GM19468 (cell line): ENCODE measurements at regions not wholly inside any gene's neighbourhood (a gene's known extent, or its start where the extent isn't known, plus 50 kb on each side); places are given as distances from the start of the nearest gene placed in this dataset.
A peak's percentile ranks its signal among the peaks of the same experiment; 100 is the strongest.

Experiments
- ATAC-seq: cut with Tn5 transposase; IDR thresholded peaks from one replicate; pipeline ENCODE4 v1.9.1; 2021; ENCODE audit warnings: mild to moderate bottlenecking, moderate library complexity, moderate number of reproducible peaks; ENCODE audit not compliant: unreplicated experiment; ENCODE audit errors: extremely low read depth

GRCh38 chr4:81659051-81659450 lies 187.3 kb upstream of the RASGEF1B start:
- no peak for ATAC-seq

- no peak for ATAC-seq
Measured at GRCh38 chr4:81652069-81652478, 180.4 kb upstream of the RASGEF1B start.

- no peak for ATAC-seq
Measured at GRCh38 chr4:81651243-81651899, 179.7 kb upstream of the RASGEF1B start.

- no peak for ATAC-seq
Measured at GRCh38 chr4:81650606-81651242, 179.0 kb upstream of the RASGEF1B start.

GRCh38 chr4:81648576-81649275 lies 177.0 kb upstream of the RASGEF1B start:
- peak; percentile 92 for ATAC-seq

- ATAC-seq = no peak
Measured at GRCh38 chr4:81647388-81647787, 175.7 kb upstream of the RASGEF1B start.

- no peak for ATAC-seq
Measured at GRCh38 chr4:81642543-81642942, 170.8 kb upstream of the RASGEF1B start.

- ATAC-seq = no peak
Measured at GRCh38 chr4:81639248-81639647, 167.5 kb upstream of the RASGEF1B start.

GRCh38 chr4:81638698-81639097 lies 167.0 kb upstream of the RASGEF1B start:
- no peak for ATAC-seq

- no peak for ATAC-seq
Measured at GRCh38 chr4:81635739-81636138, 164.0 kb upstream of the RASGEF1B start.

GRCh38 chr4:81634766-81635549 lies 163.3 kb upstream of the RASGEF1B start:
- ATAC-seq = no peak

GRCh38 chr4:81634165-81634564 lies 162.5 kb upstream of the RASGEF1B start:
- ATAC-seq = no peak

GRCh38 chr4:81632581-81633299 lies 161.0 kb upstream of the RASGEF1B start:
- ATAC-seq = no peak

GRCh38 chr4:81631958-81632441 lies 160.3 kb upstream of the RASGEF1B start:
- ATAC-seq = no peak

GRCh38 chr4:81629366-81629765 lies 157.7 kb upstream of the RASGEF1B start:
- ATAC-seq = no peak

- peak; percentile 29 for ATAC-seq
Measured at GRCh38 chr4:81628489-81628888, 156.8 kb upstream of the RASGEF1B start.

- no peak for ATAC-seq
Measured at GRCh38 chr4:81627590-81627989, 155.9 kb upstream of the RASGEF1B start.

- ATAC-seq = no peak
Measured at GRCh38 chr4:81626851-81627250, 155.1 kb upstream of the RASGEF1B start.

- ATAC-seq = no peak
Measured at GRCh38 chr4:81625422-81626417, 154.0 kb upstream of the RASGEF1B start.
